ENCODE measurements at regions not wholly inside any gene's neighbourhood (a gene's known extent, or its start where the extent isn't known, plus 50 kb on each side); places are given as distances from the start of the nearest gene placed in this dataset.

- Histone ChIP-seq H3K27ac (ENCODE audit: low read length in 2 of 2) (no peak overlapping the region), H4K20me1 (ENCODE audit: control insufficient read depth, insufficient read depth, low read length, poor library complexity, severe bottlenecking) (no peaks in the 10 kb centered on the region), H3K27me3 (replicated peaks in 1 of 4; ENCODE audit: control extremely low read depth in 1 of 4, control insufficient read depth in 3 of 4, insufficient read depth in 4 of 4, low read length in 3 of 4) (no peaks in the 10 kb centered on the region), H2AFZ (ENCODE audit: insufficient read depth, low read depth, low read length, poor library complexity, severe bottlenecking) (no peak overlapping the region), H3K4me1 (ENCODE audit: control insufficient read depth in 2 of 2, insufficient read depth in 2 of 2, low read length in 2 of 2) (no peaks in the 10 kb centered on the region), H3K9ac (ENCODE audit: low read length) (no peak overlapping the region), H3K4me2 (replicated peaks; ENCODE audit: low read depth, low read length, poor library complexity, severe bottlenecking) (no peak overlapping the region), H3K4me3 (ENCODE audit: control extremely low read depth in 1 of 5, extremely low read depth in 1 of 5, insufficient read depth in 1 of 5, low read depth in 2 of 5, low read length in 4 of 5) (no peak overlapping the region), H3K36me3 (replicated peaks in 1 of 2; ENCODE audit: control extremely low read depth in 1 of 2, control insufficient read depth in 1 of 2, extremely low read depth in 1 of 2, insufficient read depth in 2 of 2, low read length in 1 of 2) (no peaks in the 10 kb centered on the region), H3K9me3 (ENCODE audit: control extremely low read depth in 1 of 3, control insufficient read depth in 2 of 3, insufficient read depth in 1 of 3, low read length in 2 of 3) (no peaks in the 10 kb centered on the region), H3K79me2 (ENCODE audit: control insufficient read depth, insufficient read depth, low read length) (no peaks in the 10 kb centered on the region)
- no peaks in the 10 kb centered on the region for H3K4me1 Mint-ChIP-seq
- H3K27me3 Mint-ChIP-seq, result peaks cover 4% of the 10 kb centered on the region
- ATAC-seq (ENCODE audit: low read depth) (no peak), DNase-seq (no peak)
- ChIA-PET CTCF (no interaction called here), POLR2A (no interaction called here)
- TF ChIP-seq EZH2 (IDR thresholded peaks at IDR 0.05; ENCODE audit: borderline replicate concordance, insufficient read depth, low read depth, low read length, poor library complexity, severe bottlenecking) (no peak), CTCF (IDR thresholded peaks at IDR 0.05) (no peak)
- H3K27ac Mint-ChIP-seq, result no peak overlapping the region
- intact Hi-C loops (cut with micrococcal nuclease), result no loop called here
- H3K4me3 Mint-ChIP-seq, result no peak overlapping the region
- peaks cover 3% of the 10 kb centered on the region for H3K9me3 Mint-ChIP-seq (ENCODE audit: insufficient read depth)
These were observed 285.1 kb downstream of the SH3GL2 start for GRCh38 chr9:17863924-17864323.

GRCh38 chr9:17864951-17865350 is 286.1 kb downstream of the SH3GL2 start:
- Mint-ChIP-seq H3K27me3 (peaks cover 4% of the 10 kb centered on the region), H3K4me1 (no peaks in the 10 kb centered on the region), H3K27ac (no peak overlapping the region), H3K4me3 (no peak overlapping the region), H3K9me3 (ENCODE audit: insufficient read depth) (peaks cover 3% of the 10 kb centered on the region)
- ATAC-seq (ENCODE audit: low read depth), result no peak
- Histone ChIP-seq H3K79me2 (ENCODE audit: control insufficient read depth, insufficient read depth, low read length) (no peaks in the 10 kb centered on the region), H3K4me1 (ENCODE audit: control insufficient read depth in 2 of 2, insufficient read depth in 2 of 2, low read length in 2 of 2) (no peaks in the 10 kb centered on the region), H3K36me3 (replicated peaks in 1 of 2; ENCODE audit: control extremely low read depth in 1 of 2, control insufficient read depth in 1 of 2, extremely low read depth in 1 of 2, insufficient read depth in 2 of 2, low read length in 1 of 2) (no peaks in the 10 kb centered on the region), H3K27ac (ENCODE audit: low read length in 2 of 2) (no peak overlapping the region), H3K4me2 (replicated peaks; ENCODE audit: low read depth, low read length, poor library complexity, severe bottlenecking) (no peak overlapping the region), H3K9ac (ENCODE audit: low read length) (no peak overlapping the region), H2AFZ (ENCODE audit: insufficient read depth, low read depth, low read length, poor library complexity, severe bottlenecking) (no peak overlapping the region), H3K4me3 (ENCODE audit: control extremely low read depth in 1 of 5, extremely low read depth in 1 of 5, insufficient read depth in 1 of 5, low read depth in 2 of 5, low read length in 4 of 5) (no peak overlapping the region), H3K9me3 (ENCODE audit: control extremely low read depth in 1 of 3, control insufficient read depth in 2 of 3, insufficient read depth in 1 of 3, low read length in 2 of 3) (no peaks in the 10 kb centered on the region), H3K27me3 (replicated peaks in 1 of 4; ENCODE audit: control extremely low read depth in 1 of 4, control insufficient read depth in 3 of 4, insufficient read depth in 4 of 4, low read length in 3 of 4) (no peaks in the 10 kb centered on the region), H4K20me1 (ENCODE audit: control insufficient read depth, insufficient read depth, low read length, poor library complexity, severe bottlenecking) (no peaks in the 10 kb centered on the region)
- ChIA-PET CTCF (no interaction called here), POLR2A (no interaction called here)
- intact Hi-C loops (cut with micrococcal nuclease), result no loop called here
- WGBS (ENCODE audit: insufficient coverage), result no CpG with 5 or more reads among the region's 1 CpG
- DNase-seq, result no peak
- TF ChIP-seq CTCF (IDR thresholded peaks at IDR 0.05) (no peak), EZH2 (IDR thresholded peaks at IDR 0.05; ENCODE audit: borderline replicate concordance, insufficient read depth, low read depth, low read length, poor library complexity, severe bottlenecking) (no peak)

Measured in B cell (primary cell).